GM23248 (cell line): ENCODE measurements at regions not wholly inside any gene's neighbourhood (a gene's known extent, or its start where the extent isn't known, plus 50 kb on each side); places are given as distances from the start of the nearest gene placed in this dataset.

Experiments
- EZH2 ChIP-seq: fragments of 200-600 bp; sonication (generic); IDR thresholded peaks from 2 replicates; pipeline ENCODE4 v1.6.1; 2018; ENCODE audit warnings: antibody characterized with exemption, mild to moderate bottlenecking; ENCODE audit not compliant: insufficient read depth, poor library complexity, severe bottlenecking
- EZH2phosphoT487 ChIP-seq: fragments of 200-600 bp; sonication (generic); IDR thresholded peaks from 2 replicates; pipeline ENCODE4 v1.6.1; 2018; ENCODE audit warnings: antibody characterized with exemption, moderate library complexity, mild to moderate bottlenecking, low read depth; ENCODE audit not compliant: insufficient read depth

DNA sequence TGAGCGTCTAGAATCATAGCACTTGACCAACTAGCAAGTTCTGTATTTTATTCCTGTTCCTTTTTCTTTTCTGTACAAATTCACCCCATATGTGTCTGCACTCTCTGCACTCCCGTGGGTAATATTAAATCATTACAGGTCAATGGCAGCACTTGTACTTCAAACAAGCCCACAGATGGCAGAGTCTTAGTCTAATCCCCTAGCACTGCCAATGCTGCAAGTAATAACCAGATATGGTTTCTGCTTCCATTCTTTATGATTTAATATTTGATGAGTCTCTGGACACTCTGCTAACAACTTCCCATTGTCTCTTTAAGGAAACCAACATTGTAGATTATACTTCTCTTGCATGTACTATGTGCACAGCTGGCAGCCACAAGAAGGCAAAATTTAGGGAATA, 343.8 kb upstream of the CHD1 start:
- TF ChIP-seq EZH2phosphoT487 (no peak), EZH2 (no peak)
